Sigmoid colon (tissue), 6 donors: ENCODE measurements at regions not wholly inside any gene's neighbourhood (a gene's known extent, or its start where the extent isn't known, plus 50 kb on each side); places are given as distances from the start of the nearest gene placed in this dataset.

ENCODE experiments used
- DNase-seq: peaks from one replicate; pipeline ENCODE4 v3.0.0-alpha.2; 2019
- H3K27ac ChIP-seq, 4 donors: fragments of 200-600 bp; sonication (generic); one replicate each; pipeline ENCODE4 v1.5.1; 2016 to 2019; ENCODE audit warnings: mild to moderate bottlenecking in 1 of 4
- H3K27me3 ChIP-seq, 3 donors: fragments of 200-600 bp; sonication (generic); one replicate each; pipeline ENCODE4 v1.5.1; 2019; ENCODE audit warnings: mild to moderate bottlenecking in 1 of 3
- H3K36me3 ChIP-seq, 4 donors: fragments of 200-600 bp; sonication (generic); one replicate each; pipeline ENCODE4 v1.5.1; 2016 to 2019
- H3K4me1 ChIP-seq, 4 donors: fragments of 200-600 bp; sonication (generic); one replicate each; pipeline ENCODE4 v1.5.1; 2017 to 2019
- H3K4me3 ChIP-seq, 4 donors: fragments of 200-600 bp; sonication (generic); one replicate each; pipeline ENCODE4 v1.5.1; 2017 to 2019; ENCODE audit warnings: mild to moderate bottlenecking in 2 of 4, moderate library complexity in 1 of 4
- H3K9me3 ChIP-seq, 4 donors: fragments of 200-600 bp in 3 of 4; sonication (generic) in 3 of 4; one replicate each; pipeline versions ENCODE4 v1.5.1 to v1.6.1; 2013 to 2019
- EP300 ChIP-seq, 4 donors: sonication (generic); formaldehyde crosslinking; IDR thresholded peaks; one replicate each; pipeline ENCODE4 v1.6.1; 2017; ENCODE audit warnings: antibody characterized with exemption in 4 of 4
- POLR2A ChIP-seq, 2 donors: fragments of 450-650 bp; IDR thresholded peaks; one replicate each; pipeline ENCODE4 v1.6.1; 2016; ENCODE audit warnings: antibody characterized with exemption in 2 of 2, mild to moderate bottlenecking in 2 of 2, moderate library complexity in 2 of 2
- POLR2AphosphoS5 ChIP-seq, 4 donors: sonication (generic); formaldehyde crosslinking; IDR thresholded peaks; one replicate each; pipeline ENCODE4 v1.6.1; 2017; ENCODE audit warnings: antibody characterized with exemption in 4 of 4
- WGBS, 2 donors: extraction: QIAGEN DNeasy Blood & Tissue Kit; methylation state at CpG; one replicate each; pipeline ENCODE4 v1.1.7; 2013; 5-methylcytosine and 5-hydroxymethylcytosine counted together
- intact Hi-C: fragments of 100-400 bp; cut with DNase I; formaldehyde crosslinking; loops from one replicate; pipeline ENCODE4 v1.15.1; 2023
- TF ChIP-seq, protein P1 (sequence below), 4 experiments: fragments of 450-650 bp in 3 of 4; fragments of 200-600 bp in 1 of 4; IDR thresholded peaks; one replicate each; pipeline ENCODE4 v1.5.1; 2016 to 2019; ENCODE audit warnings: antibody characterized with exemption in 4 of 4, mild to moderate bottlenecking in 3 of 4, moderate library complexity in 2 of 4
- donor health status: healthy with polysubstance abuse.
- donor health status: healthy.

DNA sequence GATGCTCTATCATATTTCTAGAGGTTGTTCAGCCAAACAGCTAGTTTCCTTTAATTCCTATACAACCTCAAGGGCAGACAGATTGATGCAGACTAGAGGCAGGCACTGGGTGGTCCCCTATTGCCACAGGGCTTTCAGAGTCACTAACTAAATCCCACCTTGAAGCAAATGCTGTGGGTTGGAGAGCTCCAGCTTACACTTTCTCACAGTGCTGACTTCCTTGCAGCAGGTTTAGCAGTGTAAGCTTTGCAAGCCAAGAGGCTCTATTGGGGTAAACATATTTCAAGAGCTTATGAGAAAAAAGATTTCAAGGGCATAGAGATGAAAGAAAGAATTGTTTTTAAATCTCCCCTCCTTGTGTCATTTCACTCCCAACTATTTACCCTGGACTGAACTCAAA is 366.5 kb upstream of the CRIM1 start:
- no peaks in the 10 kb centered on the region for H3K4me1 ChIP-seq
- no peaks in the 10 kb centered on the region for H3K9me3 ChIP-seq
- H3K27ac ChIP-seq, result no peak overlapping the region
- H3K27me3 ChIP-seq, result no peaks in the 10 kb centered on the region
- intact Hi-C loops, result no loop called here
- no peaks in the 10 kb centered on the region for H3K36me3 ChIP-seq
- DNase-seq, result no peak
- H3K4me3 ChIP-seq, result no peak overlapping the region
- no peak for TF ChIP-seq POLR2A (IDR thresholded peaks at IDR 0.05)
- TF ChIP-seq, protein P1, sequence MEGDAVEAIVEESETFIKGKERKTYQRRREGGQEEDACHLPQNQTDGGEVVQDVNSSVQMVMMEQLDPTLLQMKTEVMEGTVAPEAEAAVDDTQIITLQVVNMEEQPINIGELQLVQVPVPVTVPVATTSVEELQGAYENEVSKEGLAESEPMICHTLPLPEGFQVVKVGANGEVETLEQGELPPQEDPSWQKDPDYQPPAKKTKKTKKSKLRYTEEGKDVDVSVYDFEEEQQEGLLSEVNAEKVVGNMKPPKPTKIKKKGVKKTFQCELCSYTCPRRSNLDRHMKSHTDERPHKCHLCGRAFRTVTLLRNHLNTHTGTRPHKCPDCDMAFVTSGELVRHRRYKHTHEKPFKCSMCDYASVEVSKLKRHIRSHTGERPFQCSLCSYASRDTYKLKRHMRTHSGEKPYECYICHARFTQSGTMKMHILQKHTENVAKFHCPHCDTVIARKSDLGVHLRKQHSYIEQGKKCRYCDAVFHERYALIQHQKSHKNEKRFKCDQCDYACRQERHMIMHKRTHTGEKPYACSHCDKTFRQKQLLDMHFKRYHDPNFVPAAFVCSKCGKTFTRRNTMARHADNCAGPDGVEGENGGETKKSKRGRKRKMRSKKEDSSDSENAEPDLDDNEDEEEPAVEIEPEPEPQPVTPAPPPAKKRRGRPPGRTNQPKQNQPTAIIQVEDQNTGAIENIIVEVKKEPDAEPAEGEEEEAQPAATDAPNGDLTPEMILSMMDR (IDR thresholded peaks at IDR 0.05), result no peak
- no peak for TF ChIP-seq POLR2AphosphoS5 (IDR thresholded peaks at IDR 0.05)
- TF ChIP-seq EP300 (IDR thresholded peaks at IDR 0.05), result no peak

DNA sequence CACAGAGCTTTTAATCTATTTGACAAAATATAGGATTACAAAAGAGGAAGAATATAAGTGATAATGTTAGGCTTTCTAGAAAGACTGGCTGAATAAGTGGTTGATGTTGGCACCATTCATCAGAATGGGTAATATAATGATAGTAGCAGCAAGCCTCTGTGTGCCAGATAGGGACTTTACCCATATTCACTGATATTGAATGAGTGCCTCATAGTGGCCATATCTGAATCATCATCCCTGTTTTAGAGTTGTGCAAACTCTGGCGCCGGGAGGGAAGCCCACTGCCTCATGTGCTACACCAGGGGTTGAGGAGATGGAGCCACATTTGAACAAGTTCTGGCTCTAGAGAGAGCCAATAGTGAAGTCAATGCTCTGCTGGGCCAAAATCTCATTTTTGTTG is 368.7 kb upstream of the CRIM1 start:
- no peak for DNase-seq
- H3K36me3 ChIP-seq, result no peaks in the 10 kb centered on the region
- H3K9me3 ChIP-seq, result no peaks in the 10 kb centered on the region
- H3K27me3 ChIP-seq, result no peaks in the 10 kb centered on the region
- H3K4me1 ChIP-seq, result no peaks in the 10 kb centered on the region
- no peak overlapping the region for H3K27ac ChIP-seq
- WGBS, 2 donors, result 71 to 72% methylated on average over 2 of the region's 2 CpGs
- TF ChIP-seq EP300 (IDR thresholded peaks at IDR 0.05) (no peak), POLR2AphosphoS5 (IDR thresholded peaks at IDR 0.05) (no peak), POLR2A (IDR thresholded peaks at IDR 0.05) (no peak)
- TF ChIP-seq, protein P1 (IDR thresholded peaks at IDR 0.05), result no peak
- no peak overlapping the region for H3K4me3 ChIP-seq
- intact Hi-C loops, result no loop called here

DNA sequence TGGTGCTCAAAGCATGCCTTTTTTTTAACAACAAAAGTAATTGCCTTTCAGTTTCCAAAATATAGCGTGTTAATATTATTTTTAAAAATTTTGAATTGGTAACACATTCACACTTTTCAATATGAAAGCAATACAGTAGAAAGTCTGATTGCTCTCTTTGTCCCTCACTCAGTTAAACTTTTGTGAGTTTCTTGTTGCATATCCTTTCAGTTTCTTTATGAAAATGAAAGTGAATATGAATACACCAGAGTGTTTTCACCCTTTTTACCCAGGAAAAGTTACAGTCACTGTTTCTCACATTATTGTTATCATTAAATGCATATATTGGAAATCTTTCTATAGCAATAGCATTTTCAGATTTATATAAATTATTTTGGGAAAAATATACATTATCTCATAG is 377.4 kb upstream of the CRIM1 start:
- no peak overlapping the region for H3K27ac ChIP-seq
- DNase-seq, result no peak
- WGBS, 2 donors, result 70 to 82% methylated on average over 1 of the region's 1 CpG
- H3K4me3 ChIP-seq, result no peak overlapping the region
- no peaks in the 10 kb centered on the region for H3K36me3 ChIP-seq
- intact Hi-C loops, result no loop called here
- no peak for TF ChIP-seq POLR2A (IDR thresholded peaks at IDR 0.05)
- TF ChIP-seq POLR2AphosphoS5 (IDR thresholded peaks at IDR 0.05), result no peak
- TF ChIP-seq, protein P1 (IDR thresholded peaks at IDR 0.05), result no peak
- TF ChIP-seq EP300 (IDR thresholded peaks at IDR 0.05), result no peak
- no peaks in the 10 kb centered on the region for H3K27me3 ChIP-seq
- H3K9me3 ChIP-seq, result peaks cover 0 to 3% (median 0%) of the 10 kb centered on the region in 4 donors
- no peaks in the 10 kb centered on the region for H3K4me1 ChIP-seq

DNA sequence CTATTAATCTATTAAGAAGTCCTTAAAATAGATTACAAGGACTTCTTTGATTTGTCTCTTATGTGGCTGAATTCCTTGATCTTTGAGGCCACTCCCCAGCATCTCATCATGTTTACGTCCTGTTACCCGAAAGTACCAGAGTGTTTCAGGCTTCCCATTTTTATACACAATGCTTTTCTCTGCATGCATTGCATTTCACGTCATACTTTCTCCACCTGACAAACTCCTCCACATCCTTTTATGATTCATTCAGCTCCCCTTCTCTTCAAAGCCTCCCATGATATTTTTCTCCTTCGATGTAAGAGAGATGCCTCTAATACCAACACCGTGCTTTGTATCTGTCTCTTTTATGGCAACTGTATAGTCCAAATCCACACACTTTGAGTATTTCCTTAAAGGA is 379.0 kb upstream of the CRIM1 start:
- Histone ChIP-seq H3K27me3 (no peaks in the 10 kb centered on the region), H3K27ac (no peak overlapping the region), H3K4me1 (no peaks in the 10 kb centered on the region), H3K4me3 (no peak overlapping the region), H3K36me3 (no peaks in the 10 kb centered on the region), H3K9me3 (peaks cover 0 to 3% (median 0%) of the 10 kb centered on the region in 4 donors)
- no peak for DNase-seq
- no peak for TF ChIP-seq POLR2A (IDR thresholded peaks at IDR 0.05)
- TF ChIP-seq, protein P1 (IDR thresholded peaks at IDR 0.05), result no peak
- TF ChIP-seq POLR2AphosphoS5 (IDR thresholded peaks at IDR 0.05), result no peak
- no peak for TF ChIP-seq EP300 (IDR thresholded peaks at IDR 0.05)
- intact Hi-C loops, result no loop called here
- WGBS, 2 donors, result 81 to 90% methylated on average over 5 of the region's 5 CpGs

DNA sequence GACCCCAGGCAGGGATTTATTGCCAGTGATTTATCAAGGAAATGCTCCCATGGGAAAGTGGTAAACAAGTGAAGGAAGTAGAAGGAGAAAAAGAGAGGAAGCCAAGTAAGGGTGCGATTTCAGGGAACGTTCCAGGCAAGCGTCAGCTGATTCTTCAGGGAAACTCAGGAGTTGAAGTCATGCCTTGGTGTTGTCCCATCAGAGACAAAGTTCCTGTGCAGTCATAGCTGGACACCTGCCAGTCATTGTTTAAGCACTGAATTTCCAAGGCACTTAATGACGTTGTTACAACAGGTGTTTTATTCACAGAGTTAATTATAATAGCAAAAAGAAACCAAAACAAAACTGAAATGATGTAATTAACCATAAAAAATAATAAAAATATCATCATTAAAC is 381.8 kb upstream of the CRIM1 start:
- H3K36me3 ChIP-seq, result no peaks in the 10 kb centered on the region
- no peak overlapping the region for H3K27ac ChIP-seq
- no peak for DNase-seq
- H3K4me3 ChIP-seq, result no peak overlapping the region
- TF ChIP-seq, protein P1 (IDR thresholded peaks at IDR 0.05), result no peak
- TF ChIP-seq EP300 (IDR thresholded peaks at IDR 0.05) (no peak), POLR2AphosphoS5 (IDR thresholded peaks at IDR 0.05) (no peak), POLR2A (IDR thresholded peaks at IDR 0.05) (no peak)
- H3K27me3 ChIP-seq, result no peaks in the 10 kb centered on the region
- intact Hi-C loops, result no loop called here
- H3K4me1 ChIP-seq, result no peaks in the 10 kb centered on the region
- WGBS, 2 donors, result 12 to 51% methylated on average over 4 of the region's 4 CpGs
- no peaks in the 10 kb centered on the region for H3K9me3 ChIP-seq
